ENCODE measurements at regions not wholly inside any gene's neighbourhood (a gene's known extent, or its start where the extent isn't known, plus 50 kb on each side); places are given as distances from the start of the nearest gene placed in this dataset.

- TF ChIP-seq CTCF (IDR thresholded peaks at IDR 0.05; ENCODE audit: insufficient read depth, low read length): no peak
- TF ChIP-seq POLR2AphosphoS5 (IDR thresholded peaks at IDR 0.05; ENCODE audit: low read depth): no peak
- no peak for TF ChIP-seq GABPA (IDR thresholded peaks at IDR 0.05; ENCODE audit: low read depth)
- TF ChIP-seq, protein P1, sequence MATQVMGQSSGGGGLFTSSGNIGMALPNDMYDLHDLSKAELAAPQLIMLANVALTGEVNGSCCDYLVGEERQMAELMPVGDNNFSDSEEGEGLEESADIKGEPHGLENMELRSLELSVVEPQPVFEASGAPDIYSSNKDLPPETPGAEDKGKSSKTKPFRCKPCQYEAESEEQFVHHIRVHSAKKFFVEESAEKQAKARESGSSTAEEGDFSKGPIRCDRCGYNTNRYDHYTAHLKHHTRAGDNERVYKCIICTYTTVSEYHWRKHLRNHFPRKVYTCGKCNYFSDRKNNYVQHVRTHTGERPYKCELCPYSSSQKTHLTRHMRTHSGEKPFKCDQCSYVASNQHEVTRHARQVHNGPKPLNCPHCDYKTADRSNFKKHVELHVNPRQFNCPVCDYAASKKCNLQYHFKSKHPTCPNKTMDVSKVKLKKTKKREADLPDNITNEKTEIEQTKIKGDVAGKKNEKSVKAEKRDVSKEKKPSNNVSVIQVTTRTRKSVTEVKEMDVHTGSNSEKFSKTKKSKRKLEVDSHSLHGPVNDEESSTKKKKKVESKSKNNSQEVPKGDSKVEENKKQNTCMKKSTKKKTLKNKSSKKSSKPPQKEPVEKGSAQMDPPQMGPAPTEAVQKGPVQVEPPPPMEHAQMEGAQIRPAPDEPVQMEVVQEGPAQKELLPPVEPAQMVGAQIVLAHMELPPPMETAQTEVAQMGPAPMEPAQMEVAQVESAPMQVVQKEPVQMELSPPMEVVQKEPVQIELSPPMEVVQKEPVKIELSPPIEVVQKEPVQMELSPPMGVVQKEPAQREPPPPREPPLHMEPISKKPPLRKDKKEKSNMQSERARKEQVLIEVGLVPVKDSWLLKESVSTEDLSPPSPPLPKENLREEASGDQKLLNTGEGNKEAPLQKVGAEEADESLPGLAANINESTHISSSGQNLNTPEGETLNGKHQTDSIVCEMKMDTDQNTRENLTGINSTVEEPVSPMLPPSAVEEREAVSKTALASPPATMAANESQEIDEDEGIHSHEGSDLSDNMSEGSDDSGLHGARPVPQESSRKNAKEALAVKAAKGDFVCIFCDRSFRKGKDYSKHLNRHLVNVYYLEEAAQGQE (IDR thresholded peaks at IDR 0.05; ENCODE audit: insufficient replicate concordance, low read depth): no peak
Measured at GRCh38 chr4:1552451-1552850, 131.7 kb downstream of the FAM53A start.
